Karpas-422 (cell line): ENCODE measurements at regions not wholly inside any gene's neighbourhood (a gene's known extent, or its start where the extent isn't known, plus 50 kb on each side); places are given as distances from the start of the nearest gene placed in this dataset.

ENCODE experiments used
- DNase-seq: peaks from one replicate; pipeline ENCODE4 v3.0.0-alpha.2; 2015
- H2AFZ ChIP-seq: fragments of 200-600 bp; sonication (generic); 2 replicates; pipeline ENCODE4 v1.6.1; 2014; ENCODE audit warnings: antibody characterized with exemption, low read length, mixed read lengths
- H3K27ac ChIP-seq: fragments of 200-600 bp; sonication (generic); 2 replicates; pipeline ENCODE4 v1.5.1; 2014; ENCODE audit warnings: mild to moderate bottlenecking, low read length, moderate library complexity
- H3K27me3 ChIP-seq: fragments of 200-600 bp; sonication (generic); 2 replicates; pipeline ENCODE4 v1.6.1; 2014; ENCODE audit warnings: low read length, mixed read lengths
- H3K36me3 ChIP-seq: fragments of 200-600 bp; sonication (generic); 2 replicates; pipeline ENCODE4 v1.6.1; 2014; ENCODE audit warnings: low read length, mixed read lengths; ENCODE audit not compliant: insufficient read depth
- H3K4me1 ChIP-seq: fragments of 200-600 bp; sonication (generic); 2 replicates; pipeline ENCODE4 v1.6.1; 2014; ENCODE audit warnings: mild to moderate bottlenecking, low read length, mixed read lengths
- H3K4me2 ChIP-seq: fragments of 200-600 bp; sonication (generic); 2 replicates; pipeline ENCODE4 v1.6.1; 2014; ENCODE audit warnings: low read length, low read depth, mild to moderate bottlenecking; ENCODE audit not compliant: poor library complexity, severe bottlenecking
- H3K4me3 ChIP-seq: fragments of 200-600 bp; sonication (generic); 2 replicates; pipeline ENCODE4 v1.5.1; 2014; ENCODE audit warnings: mild to moderate bottlenecking, antibody characterized with exemption, low read length, mixed read lengths
- H3K79me2 ChIP-seq: fragments of 200-600 bp; sonication (generic); 2 replicates; pipeline ENCODE4 v1.6.1; 2014; ENCODE audit warnings: mild to moderate bottlenecking, low read length, mixed read lengths
- H3K9ac ChIP-seq: fragments of 200-600 bp; sonication (generic); 2 replicates; pipeline ENCODE4 v1.6.0; 2014; ENCODE audit warnings: low read length
- H3K9me2 ChIP-seq: fragments of 200-600 bp; sonication (generic), shearing (Covaris generic); replicated peaks from 2 replicates; pipeline ENCODE4 v1.6.0; 2014; ENCODE audit warnings: mild to moderate bottlenecking, low read length, moderate library complexity; ENCODE audit not compliant: insufficient read depth
- H3K9me3 ChIP-seq: fragments of 300-700, 200-600 bp; sonication (generic); 2 replicates; pipeline ENCODE4 v1.6.1; 2014; ENCODE audit warnings: low read length, mixed read lengths
- H4K20me1 ChIP-seq: fragments of 200-600 bp; sonication (generic); 2 replicates; pipeline ENCODE4 v1.6.1; 2014; ENCODE audit warnings: mild to moderate bottlenecking, antibody characterized with exemption, low read length, low read depth; ENCODE audit not compliant: insufficient read depth

GRCh38 chr2:20150110-20150706 is 74.7 kb downstream of the SDC1 start:
- no peaks in the 10 kb centered on the region for H3K79me2 ChIP-seq
- peak overlapping the region; percentile 70; the same call in 1 of the 2 replicates for H3K9ac ChIP-seq
- no peaks in the 10 kb centered on the region for H3K9me3 ChIP-seq
- H3K27ac ChIP-seq, result peak overlapping the region; percentile 100
- H3K4me3 ChIP-seq, result 0 out of 2 replicates have a peak overlapping the region, but pooled peaks have one; percentile 41
- H2AFZ ChIP-seq, result no peak overlapping the region
- H3K4me1 ChIP-seq, result peaks cover 97% of the 10 kb centered on the region
- H3K27me3 ChIP-seq, result no peaks in the 10 kb centered on the region
- DNase-seq, result no peak
- H3K36me3 ChIP-seq, result no peaks in the 10 kb centered on the region
- no peaks in the 10 kb centered on the region for H3K9me2 ChIP-seq
- peak overlapping the region; percentile 67 for H3K4me2 ChIP-seq
- H4K20me1 ChIP-seq, result no peaks in the 10 kb centered on the region

GRCh38 chr2:20149703-20150030 is 75.3 kb downstream of the SDC1 start:
- H3K4me3 ChIP-seq, result peak overlapping the region; percentile 22
- no peaks in the 10 kb centered on the region for H3K9me3 ChIP-seq
- DNase-seq, result no peak
- H3K4me1 ChIP-seq, result peaks cover 95% of the 10 kb centered on the region
- H3K4me2 ChIP-seq, result peak overlapping the region; percentile 48
- no peaks in the 10 kb centered on the region for H3K9me2 ChIP-seq
- H2AFZ ChIP-seq, result peak overlapping the region; percentile 55
- H4K20me1 ChIP-seq, result no peaks in the 10 kb centered on the region
- H3K27ac ChIP-seq, result peak overlapping the region; percentile 100
- H3K27me3 ChIP-seq, result no peaks in the 10 kb centered on the region
- peak overlapping the region; percentile 25 for H3K9ac ChIP-seq
- no peaks in the 10 kb centered on the region for H3K36me3 ChIP-seq
- H3K79me2 ChIP-seq, result no peaks in the 10 kb centered on the region

- Histone ChIP-seq H4K20me1 (no peaks in the 10 kb centered on the region), H3K9ac (peak overlapping the region; percentile 25), H3K27ac (peak overlapping the region; percentile 100), H3K79me2 (no peaks in the 10 kb centered on the region), H2AFZ (peak overlapping the region; percentile 55), H3K4me3 (peak overlapping the region; percentile 22), H3K27me3 (no peaks in the 10 kb centered on the region), H3K9me2 (no peaks in the 10 kb centered on the region), H3K9me3 (no peaks in the 10 kb centered on the region), H3K36me3 (no peaks in the 10 kb centered on the region), H3K4me1 (peaks cover 90% of the 10 kb centered on the region), H3K4me2 (peak overlapping the region; percentile 48)
- DNase-seq, result peak; percentile 78
These were observed 75.8 kb downstream of the SDC1 start for GRCh38 chr2:20148923-20149702.

- no peaks in the 10 kb centered on the region for H3K27me3 ChIP-seq
- H4K20me1 ChIP-seq, result no peaks in the 10 kb centered on the region
- H3K4me2 ChIP-seq, result peak overlapping the region; percentile 48
- peak overlapping the region; percentile 55; the same call in 1 of the 2 replicates for H2AFZ ChIP-seq
- H3K4me3 ChIP-seq, result no peak overlapping the region
- H3K79me2 ChIP-seq, result no peaks in the 10 kb centered on the region
- no peak for DNase-seq
- H3K9me2 ChIP-seq, result no peaks in the 10 kb centered on the region
- no peaks in the 10 kb centered on the region for H3K36me3 ChIP-seq
- peak overlapping the region; percentile 100 for H3K27ac ChIP-seq
- H3K9me3 ChIP-seq, result no peaks in the 10 kb centered on the region
- H3K9ac ChIP-seq, result peak overlapping the region; percentile 25
- peaks cover 83% of the 10 kb centered on the region for H3K4me1 ChIP-seq
These were observed 76.5 kb downstream of the SDC1 start for GRCh38 chr2:20148426-20148922.

- no peak overlapping the region for H2AFZ ChIP-seq
- H3K4me1 ChIP-seq, result peaks cover 76% of the 10 kb centered on the region
- H3K4me3 ChIP-seq, result no peak overlapping the region
- H3K9me2 ChIP-seq, result no peaks in the 10 kb centered on the region
- no peak overlapping the region for H3K9ac ChIP-seq
- DNase-seq, result no peak
- H3K9me3 ChIP-seq, result no peaks in the 10 kb centered on the region
- no peaks in the 10 kb centered on the region for H3K27me3 ChIP-seq
- H3K27ac ChIP-seq, result no peak overlapping the region
- no peaks in the 10 kb centered on the region for H3K79me2 ChIP-seq
- peak overlapping the region; percentile 39 for H3K4me2 ChIP-seq
- H3K36me3 ChIP-seq, result no peaks in the 10 kb centered on the region
- no peaks in the 10 kb centered on the region for H4K20me1 ChIP-seq
These were observed 77.6 kb downstream of the SDC1 start for GRCh38 chr2:20147351-20147750.

- no peak overlapping the region for H3K4me3 ChIP-seq
These were observed 78.5 kb downstream of the SDC1 start for GRCh38 chr2:20146401-20146800.

GRCh38 chr2:20145497-20146193 is 79.3 kb downstream of the SDC1 start:
- Histone ChIP-seq H4K20me1 (no peaks in the 10 kb centered on the region), H3K9me3 (no peaks in the 10 kb centered on the region), H3K27ac (0 out of 2 replicates have a peak overlapping the region, but pooled peaks have one; percentile 1), H3K79me2 (no peaks in the 10 kb centered on the region), H3K9me2 (no peaks in the 10 kb centered on the region), H3K4me2 (peak overlapping the region; percentile 39), H3K4me1 (peaks cover 66% of the 10 kb centered on the region), H3K4me3 (no peak overlapping the region), H3K36me3 (no peaks in the 10 kb centered on the region), H2AFZ (no peak overlapping the region; the same call in 1 of the 2 replicates), H3K9ac (peak overlapping the region; percentile 21; the same call in 1 of the 2 replicates), H3K27me3 (no peaks in the 10 kb centered on the region)
- DNase-seq, result no peak

More at GRCh38 chr2:20146401-20146800, 78.5 kb downstream of the SDC1 start:
- H3K9me2 ChIP-seq, result no peaks in the 10 kb centered on the region
- no peaks in the 10 kb centered on the region for H3K79me2 ChIP-seq
- no peak for DNase-seq
- peak overlapping the region; percentile 39 for H3K4me2 ChIP-seq
- peak overlapping the region; percentile 1; the same call in 1 of the 2 replicates for H3K27ac ChIP-seq
- H4K20me1 ChIP-seq, result no peaks in the 10 kb centered on the region
- H3K9ac ChIP-seq, result 0 out of 2 replicates have a peak overlapping the region, but pooled peaks have one; percentile 21
- no peaks in the 10 kb centered on the region for H3K36me3 ChIP-seq
- H2AFZ ChIP-seq, result no peak overlapping the region
- H3K4me1 ChIP-seq, result peaks cover 74% of the 10 kb centered on the region
- no peaks in the 10 kb centered on the region for H3K27me3 ChIP-seq
- no peaks in the 10 kb centered on the region for H3K9me3 ChIP-seq

- Histone ChIP-seq H3K9ac (no peak overlapping the region), H3K36me3 (no peaks in the 10 kb centered on the region), H4K20me1 (no peaks in the 10 kb centered on the region), H3K4me2 (no peak overlapping the region), H3K79me2 (no peaks in the 10 kb centered on the region), H3K27me3 (no peaks in the 10 kb centered on the region), H3K4me3 (no peak overlapping the region), H2AFZ (no peak overlapping the region), H3K27ac (no peak overlapping the region), H3K9me2 (no peaks in the 10 kb centered on the region), H3K9me3 (no peaks in the 10 kb centered on the region), H3K4me1 (peaks cover 59% of the 10 kb centered on the region)
- no peak for DNase-seq
These were observed 80.1 kb downstream of the SDC1 start for GRCh38 chr2:20144861-20145260.
